Lower leg skin (tissue), 3 donors: ENCODE measurements at regions not wholly inside any gene's neighbourhood (a gene's known extent, or its start where the extent isn't known, plus 50 kb on each side); places are given as distances from the start of the nearest gene placed in this dataset.

ENCODE experiments used
- POLR2A ChIP-seq, 2 donors: fragments of 450-650 bp; IDR thresholded peaks; one replicate each; pipeline ENCODE4 v1.6.1; 2016 to 2017; ENCODE audit warnings: antibody characterized with exemption in 2 of 2, mild to moderate bottlenecking in 1 of 2, moderate library complexity in 1 of 2
- TF ChIP-seq, protein P1 (sequence below), 3 donors: fragments of 450-650 bp; IDR thresholded peaks; one replicate each; pipeline ENCODE4 v1.5.1; 2016; ENCODE audit warnings: antibody characterized with exemption in 3 of 3, mild to moderate bottlenecking in 3 of 3, moderate library complexity in 2 of 3

DNA sequence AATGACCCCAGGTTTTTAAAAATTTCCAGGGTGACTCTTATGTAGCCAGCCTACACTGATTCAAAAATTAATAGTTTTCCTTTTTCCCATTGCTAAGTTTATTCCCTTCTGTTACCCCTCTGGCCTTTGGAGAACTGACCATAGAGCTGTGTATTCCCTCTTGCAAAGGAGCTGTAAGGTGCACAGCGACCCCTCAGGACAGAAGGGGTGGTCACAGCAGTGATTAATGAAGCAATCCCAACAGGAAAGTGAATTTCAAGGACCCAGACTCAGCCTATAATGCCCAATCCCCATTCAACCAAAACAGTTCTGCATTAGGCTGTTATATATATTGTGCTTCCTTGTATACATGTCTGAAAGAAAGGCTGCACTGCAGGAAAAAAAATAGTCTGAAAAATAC is 147.1 kb downstream of the WT1 start:
- TF ChIP-seq POLR2A (IDR thresholded peaks at IDR 0.05), result no peak
- TF ChIP-seq, protein P1, sequence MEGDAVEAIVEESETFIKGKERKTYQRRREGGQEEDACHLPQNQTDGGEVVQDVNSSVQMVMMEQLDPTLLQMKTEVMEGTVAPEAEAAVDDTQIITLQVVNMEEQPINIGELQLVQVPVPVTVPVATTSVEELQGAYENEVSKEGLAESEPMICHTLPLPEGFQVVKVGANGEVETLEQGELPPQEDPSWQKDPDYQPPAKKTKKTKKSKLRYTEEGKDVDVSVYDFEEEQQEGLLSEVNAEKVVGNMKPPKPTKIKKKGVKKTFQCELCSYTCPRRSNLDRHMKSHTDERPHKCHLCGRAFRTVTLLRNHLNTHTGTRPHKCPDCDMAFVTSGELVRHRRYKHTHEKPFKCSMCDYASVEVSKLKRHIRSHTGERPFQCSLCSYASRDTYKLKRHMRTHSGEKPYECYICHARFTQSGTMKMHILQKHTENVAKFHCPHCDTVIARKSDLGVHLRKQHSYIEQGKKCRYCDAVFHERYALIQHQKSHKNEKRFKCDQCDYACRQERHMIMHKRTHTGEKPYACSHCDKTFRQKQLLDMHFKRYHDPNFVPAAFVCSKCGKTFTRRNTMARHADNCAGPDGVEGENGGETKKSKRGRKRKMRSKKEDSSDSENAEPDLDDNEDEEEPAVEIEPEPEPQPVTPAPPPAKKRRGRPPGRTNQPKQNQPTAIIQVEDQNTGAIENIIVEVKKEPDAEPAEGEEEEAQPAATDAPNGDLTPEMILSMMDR (IDR thresholded peaks at IDR 0.05), result no peak
